HG02970 (cell line): ENCODE measurements at regions not wholly inside any gene's neighbourhood (a gene's known extent, or its start where the extent isn't known, plus 50 kb on each side); places are given as distances from the start of the nearest gene placed in this dataset.

Source experiments
- ATAC-seq: cut with Tn5 transposase; IDR thresholded peaks from one replicate; pipeline ENCODE4 v1.9.1; 2021; ENCODE audit warnings: mild to moderate bottlenecking, moderate library complexity, moderate number of reproducible peaks; ENCODE audit not compliant: unreplicated experiment, low FRiP score

DNA sequence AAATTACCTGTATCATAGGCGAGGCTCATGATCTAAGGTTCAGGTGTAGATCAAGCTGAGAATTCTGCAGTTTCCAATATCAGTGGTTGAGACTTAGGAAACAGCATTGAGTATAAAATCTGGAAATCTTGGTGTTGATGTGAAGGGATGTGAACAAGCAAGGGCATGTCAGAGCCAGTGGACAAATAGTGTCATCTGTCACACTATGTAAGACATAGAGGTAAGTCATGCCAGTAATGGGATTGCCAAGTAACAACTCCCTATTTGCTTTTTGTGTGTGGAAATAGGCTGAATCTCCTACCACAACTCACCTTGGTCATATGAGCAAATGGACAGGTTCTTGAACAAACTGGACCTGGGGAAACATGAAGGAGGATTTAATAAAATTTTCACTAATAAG is 334.5 kb upstream of the EMCN start:
- ATAC-seq, result no peak

DNA sequence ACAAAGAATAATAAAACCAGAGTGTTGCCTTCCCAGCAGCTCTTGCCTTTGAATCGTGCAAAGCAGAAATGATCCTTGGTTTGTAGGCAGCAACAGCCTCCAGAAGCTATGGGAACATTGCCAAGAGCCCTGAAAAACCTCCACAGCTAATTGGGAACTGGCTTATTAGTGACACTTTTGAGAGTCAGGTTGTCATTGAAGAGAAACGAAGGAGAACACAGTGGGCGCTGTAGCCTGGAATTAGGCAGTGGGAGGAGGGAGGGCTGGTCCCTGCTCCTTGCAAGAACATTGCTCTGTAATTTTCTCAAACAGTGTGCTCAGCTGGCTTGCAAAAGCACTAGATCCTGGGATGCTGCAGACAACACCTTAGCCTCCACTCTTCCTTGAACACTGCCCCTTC is 331.5 kb upstream of the EMCN start:
- no peak for ATAC-seq

DNA sequence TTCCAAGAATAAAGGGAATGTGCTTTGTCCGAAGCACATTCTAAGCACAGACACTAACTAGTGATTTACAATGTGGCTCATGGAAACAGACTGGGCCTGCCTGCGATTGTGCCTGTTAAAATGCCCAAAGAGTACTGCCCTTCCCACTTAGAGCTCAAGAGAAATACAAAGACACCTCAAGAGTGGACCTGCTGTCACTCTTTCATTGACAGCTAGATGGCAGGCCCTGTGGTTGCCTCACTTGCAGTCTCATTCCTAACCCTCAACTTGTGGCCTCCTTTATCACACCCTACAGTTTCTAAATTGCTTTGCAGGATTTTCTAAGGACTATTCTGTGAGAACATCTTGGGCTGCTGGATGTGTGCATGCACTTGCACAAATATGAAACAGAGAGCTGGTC is 331.0 kb upstream of the EMCN start:
- ATAC-seq, result no peak

DNA sequence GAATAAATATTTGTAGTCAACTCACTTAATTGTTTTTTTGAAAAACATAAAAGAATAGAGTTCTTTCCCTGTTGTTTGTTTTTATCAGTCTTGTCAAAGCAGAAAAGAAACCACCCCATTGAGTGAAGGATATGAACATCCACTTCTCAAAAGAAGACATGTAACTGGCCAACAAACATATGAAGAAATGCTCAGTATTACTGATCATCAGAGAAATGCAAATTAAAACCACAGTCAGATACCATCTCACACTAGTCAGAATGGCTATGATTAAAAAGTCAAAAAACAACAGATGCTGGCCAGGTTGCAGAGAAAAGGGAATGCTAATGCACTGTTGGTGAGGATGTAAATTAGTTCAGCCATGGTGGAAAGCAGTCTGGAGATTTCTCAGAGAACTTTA is 326.1 kb upstream of the EMCN start:
- no peak for ATAC-seq

- ATAC-seq, result no peak
These were observed 325.0 kb upstream of the EMCN start for GRCh38 chr4:100842856-100843255.

DNA sequence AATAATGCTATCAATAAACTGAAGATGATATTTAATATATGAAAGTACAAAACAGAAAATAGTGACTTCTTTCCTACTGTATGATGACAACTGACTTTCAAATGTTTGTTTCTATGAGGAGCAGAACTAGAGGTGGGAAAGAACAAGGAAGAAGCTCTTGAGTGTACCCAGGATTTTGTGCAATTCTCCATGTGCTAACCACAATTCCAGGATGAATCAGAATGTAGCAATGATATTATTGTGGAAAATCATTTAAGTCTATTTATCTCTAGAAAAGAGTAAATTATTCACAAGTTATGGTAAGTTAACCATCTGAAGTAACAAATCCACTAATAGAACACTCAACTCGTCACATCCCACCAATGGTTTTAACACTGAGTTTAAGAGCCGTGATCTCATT is 324.1 kb upstream of the EMCN start:
- no peak for ATAC-seq

DNA sequence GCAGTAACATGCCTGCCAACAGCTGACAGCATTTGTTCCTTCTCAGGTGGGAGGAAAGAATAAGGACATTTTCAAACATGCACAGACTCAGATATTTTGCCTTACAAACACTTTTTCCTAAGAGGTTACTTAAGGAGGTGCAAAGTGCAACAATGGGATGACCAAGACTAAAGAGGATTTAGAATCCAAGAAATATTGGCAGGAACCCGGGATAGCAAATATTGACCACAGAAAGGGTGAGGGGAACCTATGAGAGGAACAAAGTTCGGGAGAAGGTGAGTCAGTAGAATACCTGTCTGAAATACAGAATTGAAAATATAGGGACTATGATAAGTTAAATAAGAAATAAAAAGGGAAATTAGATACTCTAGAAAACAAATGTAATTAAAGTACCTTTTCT is 321.9 kb upstream of the EMCN start:
- no peak for ATAC-seq

GRCh38 chr4:100838286-100838685 is 320.5 kb upstream of the EMCN start:
- no peak for ATAC-seq

GRCh38 chr4:100836929-100837328 is 319.1 kb upstream of the EMCN start:
- ATAC-seq, result no peak

DNA sequence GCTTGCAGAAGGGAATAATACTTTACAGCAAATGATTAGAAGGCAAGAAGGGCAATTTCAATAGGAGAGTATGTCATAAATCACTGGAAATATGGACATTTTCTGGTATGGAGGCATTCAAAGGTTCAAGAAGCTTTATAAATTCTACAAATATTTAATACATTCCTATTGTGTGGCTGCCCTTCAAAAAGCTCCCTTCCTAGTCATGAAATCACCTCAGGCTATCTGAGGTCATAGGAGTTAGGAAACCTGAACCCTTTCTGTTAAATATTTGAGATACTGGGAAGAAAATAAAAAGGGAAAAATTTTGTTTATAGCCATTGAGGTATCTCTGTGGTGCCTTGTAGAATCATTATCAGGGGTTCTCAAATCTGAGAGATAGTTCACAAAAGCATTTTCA is 316.8 kb upstream of the EMCN start:
- ATAC-seq, result no peak

DNA sequence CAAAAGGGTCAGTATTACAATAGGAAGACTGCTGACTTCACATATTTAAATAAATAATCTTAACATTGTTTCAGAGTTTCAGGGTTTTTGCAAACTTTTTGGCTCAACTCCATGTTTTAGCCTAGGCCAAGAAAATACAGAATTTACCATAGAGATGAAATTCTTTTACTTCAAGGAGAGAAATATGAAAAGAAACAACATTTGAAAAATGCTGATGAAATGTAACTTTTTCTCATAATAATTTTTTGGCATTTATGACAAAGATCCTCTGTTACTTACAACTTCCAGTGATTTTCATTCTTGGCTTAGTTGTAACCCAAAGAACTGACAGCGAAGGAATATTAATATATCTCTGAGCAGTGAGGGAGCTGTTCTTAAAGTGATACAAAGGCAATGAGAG is 316.1 kb upstream of the EMCN start:
- ATAC-seq, result no peak

GRCh38 chr4:100828986-100829685 is 311.3 kb upstream of the EMCN start:
- ATAC-seq, result no peak

DNA sequence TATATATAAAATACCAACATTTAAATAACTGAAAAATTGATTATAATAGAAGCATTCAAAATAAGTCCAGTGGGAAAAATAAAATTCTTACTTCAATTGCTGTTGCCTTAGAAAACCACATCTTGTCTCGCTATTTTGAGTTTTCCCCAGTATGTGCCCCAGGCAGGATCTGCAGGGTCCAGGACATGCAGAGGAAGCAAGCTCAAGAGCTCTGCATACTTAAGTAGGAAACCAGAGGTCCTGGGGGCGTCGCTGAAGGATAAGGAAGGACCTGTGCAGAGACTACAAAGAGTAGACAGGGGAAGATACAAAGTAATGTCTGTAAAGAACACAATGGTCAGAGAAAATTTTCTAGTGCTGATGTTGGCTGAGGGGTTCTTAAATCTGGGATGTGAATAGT is 310.5 kb upstream of the EMCN start:
- no peak for ATAC-seq

GRCh38 chr4:100827756-100828155 is 309.9 kb upstream of the EMCN start:
- ATAC-seq, result no peak

DNA sequence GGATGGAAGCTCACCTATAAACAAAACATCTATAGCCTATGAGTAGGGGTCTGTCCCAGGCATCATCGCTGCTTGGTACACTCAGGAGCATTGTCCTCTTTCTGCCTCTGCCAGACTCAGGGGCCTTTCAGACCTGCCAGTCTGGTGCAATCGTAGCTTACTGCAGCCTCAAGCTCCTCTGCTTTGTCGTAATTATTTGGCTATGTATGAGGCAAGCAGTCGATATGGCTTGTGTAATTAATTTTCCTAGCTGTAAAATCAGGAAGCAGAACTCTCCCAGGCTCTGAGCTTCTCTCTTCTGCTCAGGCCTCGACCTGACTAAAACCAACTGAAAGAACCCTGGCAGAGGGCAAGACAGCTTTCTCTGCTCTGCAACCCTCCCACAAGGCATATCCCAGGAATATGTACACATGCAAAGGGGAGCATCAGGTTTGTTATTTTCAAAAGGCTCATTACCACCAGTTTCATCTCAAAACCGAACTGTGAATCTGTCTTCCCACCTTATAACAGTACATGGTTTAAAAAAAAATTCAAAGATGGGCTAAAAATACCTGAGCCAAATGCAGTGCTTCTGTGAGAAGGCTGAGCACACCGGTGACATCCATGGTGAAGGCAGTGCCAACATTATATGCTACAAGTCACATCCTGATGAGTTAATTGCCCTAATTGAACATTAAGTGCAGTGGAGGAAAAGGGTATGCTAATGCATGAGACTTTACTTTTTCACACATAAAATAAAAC is 309.2 kb upstream of the EMCN start:
- no peak for ATAC-seq

- no peak for ATAC-seq
These were observed 308.2 kb upstream of the EMCN start for GRCh38 chr4:100826067-100826466.

DNA sequence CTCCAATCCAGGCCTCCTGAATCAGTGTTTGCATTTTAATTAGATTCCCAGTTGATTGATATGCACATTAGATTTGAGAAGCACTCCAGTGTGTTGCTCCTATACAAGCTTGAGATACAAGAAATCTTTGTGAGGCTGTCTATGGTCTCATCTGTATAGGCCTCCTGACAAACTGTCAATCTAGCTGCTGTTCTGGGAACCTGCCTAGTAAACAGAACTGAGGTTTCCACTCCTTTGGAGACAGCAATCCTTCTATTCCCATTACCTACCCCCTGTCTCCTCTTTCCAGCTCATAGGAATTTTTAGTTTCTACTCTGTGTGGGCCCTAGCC is 306.1 kb upstream of the EMCN start:
- no peak for ATAC-seq

GRCh38 chr4:100823066-100823992 is 305.5 kb upstream of the EMCN start:
- peak; percentile 81 for ATAC-seq

DNA sequence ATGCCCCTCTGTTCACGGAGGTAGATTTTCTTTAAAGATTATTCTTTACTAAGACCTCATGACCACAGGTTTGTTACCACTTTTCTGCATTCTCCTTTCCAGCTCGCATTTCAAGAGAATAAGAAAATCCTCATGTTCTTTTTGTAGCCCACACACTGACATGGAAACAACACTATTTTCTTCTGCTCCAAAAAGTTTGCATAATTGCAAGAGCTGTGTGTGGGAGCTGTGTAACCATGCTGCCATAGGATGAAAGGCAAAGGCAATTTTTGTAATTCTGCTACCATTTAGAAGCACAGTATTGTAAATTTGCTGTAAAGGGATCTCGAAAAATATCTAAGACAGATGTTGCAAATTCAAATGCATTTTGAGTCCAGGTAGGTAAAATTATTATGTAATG is 302.4 kb upstream of the EMCN start:
- no peak for ATAC-seq

DNA sequence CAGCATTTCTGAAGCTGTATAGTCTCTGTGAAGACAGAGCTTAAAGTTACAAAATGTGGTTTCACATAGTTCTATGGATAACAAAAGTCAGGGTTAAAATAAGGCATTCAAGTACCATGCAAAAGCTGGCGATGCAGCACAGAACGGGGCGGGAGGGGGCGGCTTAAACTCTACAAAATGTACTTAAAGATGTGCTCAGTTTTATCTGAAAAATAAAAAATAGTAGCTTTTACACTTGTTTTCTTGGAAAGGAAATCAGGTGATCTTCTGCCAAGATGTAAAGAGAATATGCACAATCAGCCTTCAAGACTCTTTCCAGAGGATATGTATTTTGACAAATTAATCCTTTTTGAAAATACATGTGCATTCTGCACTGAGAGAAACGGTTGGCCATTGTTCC is 301.7 kb upstream of the EMCN start:
- no peak for ATAC-seq

DNA sequence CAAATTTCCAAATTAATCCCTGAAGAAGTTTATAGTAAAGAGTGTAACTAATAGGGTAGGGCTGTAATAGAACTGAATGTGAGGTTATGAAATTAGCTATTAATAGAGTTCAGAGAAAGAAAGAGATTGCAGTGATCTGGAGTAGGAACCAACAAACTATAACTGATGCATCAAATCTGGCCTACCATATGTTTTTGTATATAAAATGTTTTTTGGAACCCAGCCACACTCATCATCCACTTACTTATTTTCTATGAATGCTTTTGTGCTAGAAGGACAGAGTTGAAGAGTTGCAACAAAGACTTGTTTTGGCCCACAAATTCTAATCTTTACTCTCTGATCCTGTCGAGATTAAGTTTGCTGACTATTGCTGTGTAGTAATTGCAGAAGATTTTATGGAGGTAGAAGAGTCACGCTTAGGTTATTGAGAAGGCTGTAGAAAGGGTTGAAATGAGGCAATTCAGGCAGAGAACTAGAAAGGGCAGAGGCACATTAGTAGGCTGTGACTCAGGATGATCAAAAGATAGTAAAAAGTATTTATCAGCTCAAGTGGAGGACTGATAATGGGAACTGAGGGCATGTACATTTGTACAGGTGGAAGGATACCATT is 298.7 kb upstream of the EMCN start:
- ATAC-seq, result no peak
